ENCODE measurements at regions not wholly inside any gene's neighbourhood (a gene's known extent, or its start where the extent isn't known, plus 50 kb on each side); places are given as distances from the start of the nearest gene placed in this dataset.

GRCh38 chr9:1745980-1746379 is 269.2 kb upstream of the SMARCA2 start:
- Mint-ChIP-seq H3K36me3 (ENCODE audit: insufficient read depth) (no peaks in the 10 kb centered on the region), H3K9me3 (no peaks in the 10 kb centered on the region), H3K4me3 (no peak overlapping the region), H3K27me3 (peaks cover 25 to 38% of the 10 kb centered on the region in 2 donors), H3K4me1 (ENCODE audit: low read depth in 2 of 2) (no peaks in the 10 kb centered on the region), H3K27ac (no peak overlapping the region)
- no peak for DNase-seq
- ATAC-seq (replicated peaks) = no peak

GRCh38 chr9:1747417-1747967 is 267.7 kb upstream of the SMARCA2 start:
- Mint-ChIP-seq H3K27me3 (peaks cover 25 to 38% of the 10 kb centered on the region in 2 donors), H3K4me3 (no peak overlapping the region), H3K36me3 (ENCODE audit: insufficient read depth) (no peaks in the 10 kb centered on the region), H3K4me1 (ENCODE audit: low read depth in 2 of 2) (no peaks in the 10 kb centered on the region), H3K27ac (no peak overlapping the region), H3K9me3 (no peaks in the 10 kb centered on the region)
- ATAC-seq (replicated peaks) (no peak), DNase-seq (no peak)

GRCh38 chr9:1748407-1748806 is 266.7 kb upstream of the SMARCA2 start:
- Mint-ChIP-seq H3K36me3 (ENCODE audit: insufficient read depth) (no peaks in the 10 kb centered on the region), H3K27me3 (peaks cover 25 to 38% of the 10 kb centered on the region in 2 donors), H3K4me3 (no peak overlapping the region), H3K27ac (no peak overlapping the region), H3K4me1 (ENCODE audit: low read depth in 2 of 2) (no peaks in the 10 kb centered on the region), H3K9me3 (no peaks in the 10 kb centered on the region)
- no peak for DNase-seq
- ATAC-seq (replicated peaks) = no peak

DNA sequence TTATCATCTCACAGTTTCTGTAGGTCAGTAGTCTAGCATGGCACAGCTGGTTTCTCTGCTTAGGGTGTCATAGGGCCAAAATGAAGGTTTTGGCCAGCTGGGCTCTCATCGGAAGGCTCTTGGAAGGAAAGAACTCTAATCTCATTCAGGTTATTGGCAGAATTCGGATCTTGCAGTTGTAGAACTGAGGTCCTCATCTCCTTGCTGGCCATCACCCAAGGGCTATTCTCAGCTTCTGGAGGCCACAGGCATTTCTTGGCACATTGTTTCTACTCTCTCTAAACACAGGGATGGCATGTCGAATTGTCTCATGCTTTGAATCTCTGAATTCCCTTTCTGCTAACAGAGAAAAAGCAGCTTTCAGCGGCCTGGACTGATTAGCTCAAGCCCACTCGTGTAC is 258.0 kb upstream of the SMARCA2 start:
- DNase-seq = no peak
- no peak overlapping the region for H3K4me3 Mint-ChIP-seq
- peaks cover 5 to 10% of the 10 kb centered on the region in 2 donors for H3K27me3 Mint-ChIP-seq
- no peaks in the 10 kb centered on the region for H3K4me1 Mint-ChIP-seq (ENCODE audit: low read depth in 2 of 2)
- no peaks in the 10 kb centered on the region for H3K36me3 Mint-ChIP-seq (ENCODE audit: insufficient read depth)
- H3K9me3 Mint-ChIP-seq = peaks cover 0 to 7% of the 10 kb centered on the region in 2 donors
- no peak for ATAC-seq (replicated peaks)
- H3K27ac Mint-ChIP-seq = no peak overlapping the region

- ATAC-seq (replicated peaks) = no peak
- Mint-ChIP-seq H3K4me1 (ENCODE audit: low read depth in 2 of 2) (no peaks in the 10 kb centered on the region), H3K4me3 (no peak overlapping the region), H3K36me3 (ENCODE audit: insufficient read depth) (no peaks in the 10 kb centered on the region), H3K27me3 (peaks cover 5 to 10% of the 10 kb centered on the region in 2 donors), H3K9me3 (peaks cover 0 to 7% of the 10 kb centered on the region in 2 donors), H3K27ac (no peak overlapping the region)
- DNase-seq = no peak
Observed at GRCh38 chr9:1759009-1759408, 256.1 kb upstream of the SMARCA2 start.

GRCh38 chr9:1759771-1760300 is 255.3 kb upstream of the SMARCA2 start:
- H3K27me3 Mint-ChIP-seq = peaks cover 7 to 15% of the 10 kb centered on the region in 2 donors
- no peak for ATAC-seq (replicated peaks)
- DNase-seq = no peak
- no peak overlapping the region for H3K27ac Mint-ChIP-seq
- peaks cover 0 to 7% of the 10 kb centered on the region in 2 donors for H3K9me3 Mint-ChIP-seq
- H3K4me3 Mint-ChIP-seq = no peak overlapping the region
- no peaks in the 10 kb centered on the region for H3K36me3 Mint-ChIP-seq (ENCODE audit: insufficient read depth)
- no peaks in the 10 kb centered on the region for H3K4me1 Mint-ChIP-seq (ENCODE audit: low read depth in 2 of 2)

DNA sequence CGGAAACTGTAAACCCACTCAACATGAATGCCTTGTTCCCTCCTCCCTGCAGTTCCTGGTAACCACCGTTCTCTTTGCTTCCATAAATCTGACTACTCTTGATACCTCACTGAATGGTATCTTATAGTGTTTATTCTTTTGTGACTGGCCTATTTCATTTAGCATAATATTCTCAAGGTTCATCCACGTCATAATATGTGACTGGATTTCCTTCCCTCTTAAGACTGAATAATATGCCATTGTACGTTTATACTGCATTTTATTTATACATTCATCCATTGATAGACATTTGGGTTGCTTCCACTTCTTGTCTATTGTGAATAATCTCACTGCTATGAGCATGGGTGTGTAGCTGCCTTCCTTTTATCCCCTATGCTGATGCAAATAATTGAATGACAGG is 253.3 kb upstream of the SMARCA2 start:
- Mint-ChIP-seq H3K27ac (no peak overlapping the region), H3K9me3 (peaks cover 0 to 7% of the 10 kb centered on the region in 2 donors), H3K36me3 (ENCODE audit: insufficient read depth) (no peaks in the 10 kb centered on the region), H3K27me3 (peaks cover 17 to 22% of the 10 kb centered on the region in 2 donors), H3K4me3 (no peak overlapping the region), H3K4me1 (ENCODE audit: low read depth in 2 of 2) (no peaks in the 10 kb centered on the region)
- ATAC-seq (replicated peaks) = no peak
- no peak for DNase-seq

GRCh38 chr9:1766042-1766441 is 249.1 kb upstream of the SMARCA2 start:
- H3K27me3 Mint-ChIP-seq = peaks cover 24 to 25% of the 10 kb centered on the region in 2 donors
- H3K4me1 Mint-ChIP-seq (ENCODE audit: low read depth in 2 of 2) = no peaks in the 10 kb centered on the region
- H3K36me3 Mint-ChIP-seq (ENCODE audit: insufficient read depth) = no peaks in the 10 kb centered on the region
- no peaks in the 10 kb centered on the region for H3K9me3 Mint-ChIP-seq
- H3K4me3 Mint-ChIP-seq = no peak overlapping the region
- DNase-seq = no peak
- H3K27ac Mint-ChIP-seq = no peak overlapping the region
- ATAC-seq (replicated peaks) = no peak

DNA sequence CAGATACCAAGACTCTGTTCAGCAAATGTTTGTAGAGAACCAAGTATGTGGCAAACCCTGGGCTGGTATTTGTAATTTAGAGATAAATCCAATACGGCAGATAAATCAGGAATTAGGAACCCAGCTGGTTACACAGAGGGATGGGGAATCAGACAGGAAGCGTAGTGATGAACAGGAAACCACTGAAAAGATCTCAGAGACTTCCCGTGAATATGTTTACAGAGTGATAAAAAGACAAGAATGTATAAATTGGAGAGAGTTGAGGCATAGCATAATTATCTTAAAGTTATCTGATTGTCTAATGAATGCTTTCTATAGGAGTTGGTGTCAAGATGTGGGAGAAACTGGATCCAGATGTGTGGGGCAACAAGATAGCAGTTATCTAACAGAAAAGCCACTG is 246.6 kb upstream of the SMARCA2 start:
- Mint-ChIP-seq H3K27ac (no peak overlapping the region), H3K9me3 (no peaks in the 10 kb centered on the region), H3K27me3 (peaks cover 24 to 25% of the 10 kb centered on the region in 2 donors), H3K36me3 (ENCODE audit: insufficient read depth) (peaks cover 2% of the 10 kb centered on the region), H3K4me3 (no peak overlapping the region), H3K4me1 (ENCODE audit: low read depth in 2 of 2) (no peaks in the 10 kb centered on the region)
- ATAC-seq (replicated peaks) = no peak
- DNase-seq = no peak

GRCh38 chr9:1771094-1771789 is 243.9 kb upstream of the SMARCA2 start:
- no peak overlapping the region for H3K4me3 Mint-ChIP-seq
- DNase-seq (no peak), ATAC-seq (replicated peaks) (no peak)
- peaks cover 12 to 16% of the 10 kb centered on the region in 2 donors for H3K27me3 Mint-ChIP-seq
- no peak overlapping the region for H3K27ac Mint-ChIP-seq
- H3K4me1 Mint-ChIP-seq (ENCODE audit: low read depth in 2 of 2) = no peaks in the 10 kb centered on the region
- H3K36me3 Mint-ChIP-seq (ENCODE audit: insufficient read depth) = peaks cover 2% of the 10 kb centered on the region
- no peaks in the 10 kb centered on the region for H3K9me3 Mint-ChIP-seq

DNA sequence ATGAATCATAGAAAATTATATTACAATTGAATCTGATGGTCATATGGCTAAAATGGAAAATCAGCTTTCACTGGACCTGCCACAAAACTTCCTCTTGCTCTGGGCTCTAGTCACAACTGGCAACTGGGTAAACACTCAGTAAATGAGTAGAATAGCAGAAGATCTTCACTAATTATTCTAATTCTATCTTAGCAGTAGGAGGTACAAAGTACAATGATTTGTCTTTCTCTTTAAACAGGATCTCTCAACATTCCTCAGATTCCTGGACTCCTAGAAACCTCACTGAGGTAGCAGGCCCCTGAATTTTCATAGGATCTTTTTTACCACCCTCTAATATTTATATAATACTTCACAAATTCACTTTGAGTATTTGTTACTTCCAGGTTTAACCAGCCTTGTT is 239.9 kb upstream of the SMARCA2 start:
- no peak overlapping the region for H3K4me3 Mint-ChIP-seq
- H3K27ac Mint-ChIP-seq = no peak overlapping the region
- peaks cover 0 to 3% of the 10 kb centered on the region in 2 donors for H3K9me3 Mint-ChIP-seq
- peaks cover 0 to 4% of the 10 kb centered on the region in 2 donors for H3K27me3 Mint-ChIP-seq
- H3K4me1 Mint-ChIP-seq (ENCODE audit: low read depth in 2 of 2) = no peaks in the 10 kb centered on the region
- DNase-seq = no peak
- ATAC-seq (replicated peaks) = no peak
- peaks cover 2% of the 10 kb centered on the region for H3K36me3 Mint-ChIP-seq (ENCODE audit: insufficient read depth)

DNA sequence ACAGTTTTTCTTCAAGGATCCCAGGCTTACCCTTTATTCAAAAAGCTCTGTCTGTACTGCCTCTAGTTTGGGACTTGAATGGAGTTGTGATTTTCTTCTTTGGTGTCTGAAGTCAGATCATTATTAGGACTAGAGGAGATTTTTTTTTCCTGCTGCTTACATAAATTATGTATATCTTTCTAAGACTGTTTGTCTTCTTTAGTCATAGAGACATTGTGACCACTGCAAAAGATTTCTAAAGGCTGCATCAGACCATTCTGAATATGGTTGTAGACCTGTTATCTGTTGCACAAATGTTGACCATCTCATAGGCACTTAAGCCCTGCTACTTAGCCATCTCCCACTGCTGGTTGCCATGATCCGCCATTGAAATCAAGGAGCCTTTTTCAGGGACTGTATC is 238.5 kb upstream of the SMARCA2 start:
- DNase-seq (no peak), ATAC-seq (replicated peaks) (no peak)
- H3K9me3 Mint-ChIP-seq = peaks cover 0 to 3% of the 10 kb centered on the region in 2 donors
- no peak overlapping the region for H3K27ac Mint-ChIP-seq
- H3K27me3 Mint-ChIP-seq = peaks cover 0 to 12% of the 10 kb centered on the region in 2 donors
- H3K4me3 Mint-ChIP-seq = no peak overlapping the region
- peaks cover 2% of the 10 kb centered on the region for H3K36me3 Mint-ChIP-seq (ENCODE audit: insufficient read depth)
- H3K4me1 Mint-ChIP-seq (ENCODE audit: low read depth in 2 of 2) = no peaks in the 10 kb centered on the region

DNA sequence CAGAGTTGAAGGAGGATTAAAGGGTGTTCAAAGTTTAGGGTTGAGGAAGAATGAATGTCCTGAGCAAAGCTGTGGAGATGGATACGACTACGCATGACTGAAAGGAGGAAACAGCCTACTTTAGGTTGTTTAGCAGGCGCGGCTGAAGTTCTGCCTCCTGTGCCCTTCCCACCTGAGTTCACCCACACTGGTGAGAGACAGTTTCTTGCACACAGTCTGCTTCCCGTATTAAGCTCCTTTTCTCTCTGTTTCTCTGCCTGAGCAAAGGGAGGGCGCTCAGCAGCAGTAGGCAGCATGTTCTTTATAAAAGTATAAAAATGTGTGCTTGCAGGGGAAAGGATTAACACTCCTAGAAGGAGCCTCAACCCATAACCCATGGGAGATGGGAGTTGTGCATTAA is 224.0 kb upstream of the SMARCA2 start:
- no peak for ATAC-seq (replicated peaks)

More for the DNA sequence above, 224.0 kb upstream of the SMARCA2 start:
- no peaks in the 10 kb centered on the region for H3K36me3 Mint-ChIP-seq (ENCODE audit: insufficient read depth)
- no peak overlapping the region for H3K27ac Mint-ChIP-seq
- H3K4me3 Mint-ChIP-seq = no peak overlapping the region
- peaks cover 27 to 50% of the 10 kb centered on the region in 2 donors for H3K27me3 Mint-ChIP-seq
- DNase-seq = no peak
- H3K9me3 Mint-ChIP-seq = no peaks in the 10 kb centered on the region
- no peaks in the 10 kb centered on the region for H3K4me1 Mint-ChIP-seq (ENCODE audit: low read depth in 2 of 2)

Measured in effector memory CD8-positive, alpha-beta T cell (primary cell).